Stimulated activated CD4-positive, alpha-beta T cell treated with anti-CD3 and anti-CD28 coated beads, Interleukin-4, amount 100 ng/mL, for 1 hour (primary cell): ENCODE measurements at regions not wholly inside any gene's neighbourhood (a gene's known extent, or its start where the extent isn't known, plus 50 kb on each side); places are given as distances from the start of the nearest gene placed in this dataset.

Experiments
- DNase-seq: peaks from one replicate; pipeline ENCODE4 v3.0.0-alpha.2; 2020

GRCh38 chr20:58087562-58087858, 140.9 kb downstream of the ANKRD60 start:
- no peak for DNase-seq

GRCh38 chr20:58086763-58087561, 141.5 kb downstream of the ANKRD60 start:
- DNase-seq, result no peak

DNA sequence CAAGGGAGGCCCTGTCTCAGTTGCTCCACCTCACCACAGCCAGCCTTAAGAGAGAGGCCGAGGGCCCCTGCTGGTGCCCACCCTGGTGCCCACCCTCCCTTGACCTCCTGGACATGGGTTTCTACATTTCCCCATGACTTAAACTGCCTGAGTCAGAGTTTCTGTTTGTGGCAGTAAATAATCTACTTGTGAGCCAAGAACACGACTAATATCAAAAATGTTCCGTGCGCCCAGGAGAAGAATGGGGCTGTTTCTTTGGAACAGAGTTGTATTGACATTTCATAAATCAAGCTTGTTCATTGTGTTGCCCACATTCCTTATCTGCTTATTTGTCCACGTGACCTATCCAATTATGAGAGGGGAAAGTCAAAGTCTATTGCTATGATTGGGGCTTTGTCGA, 143.5 kb downstream of the ANKRD60 start:
- no peak for DNase-seq

DNA sequence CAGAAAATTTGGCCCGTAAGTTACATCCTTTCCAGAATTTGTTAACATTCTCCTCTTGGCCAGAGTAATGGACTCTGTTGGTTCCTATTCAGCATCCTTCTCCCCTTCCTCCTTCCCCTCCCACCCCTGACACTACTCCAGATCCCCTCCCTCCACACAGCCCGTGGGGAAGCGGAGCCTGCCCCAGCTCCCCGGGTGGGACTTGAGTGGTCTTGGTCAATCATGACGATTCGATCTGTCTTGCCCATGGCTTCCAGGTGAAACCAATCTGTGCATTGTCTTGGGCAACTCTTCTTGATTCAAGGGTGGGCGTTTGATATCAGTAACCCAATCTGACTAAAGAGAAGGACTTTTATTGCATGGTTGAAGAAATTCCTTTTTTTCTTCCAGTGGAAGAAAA, 143.9 kb downstream of the ANKRD60 start:
- DNase-seq, result no peak

DNA sequence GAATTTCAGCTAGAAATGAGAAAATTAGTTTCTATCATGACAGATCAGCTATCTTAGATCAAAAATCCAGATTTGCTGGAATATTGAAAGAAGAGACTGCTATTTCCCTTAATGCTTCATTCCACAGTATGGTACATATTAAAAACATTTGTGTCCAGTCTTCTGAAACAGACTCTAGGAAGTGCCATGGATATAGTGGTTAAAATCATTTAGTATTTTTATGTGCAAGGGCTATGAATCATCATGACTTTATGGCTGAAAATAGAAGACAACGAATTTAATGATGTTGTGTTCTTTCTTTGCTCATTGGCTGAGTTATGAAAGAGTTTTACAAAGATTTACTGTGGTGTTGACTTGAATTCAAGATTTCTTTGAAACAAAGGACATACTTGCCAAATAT, 146.6 kb downstream of the ANKRD60 start:
- no peak for DNase-seq

DNA sequence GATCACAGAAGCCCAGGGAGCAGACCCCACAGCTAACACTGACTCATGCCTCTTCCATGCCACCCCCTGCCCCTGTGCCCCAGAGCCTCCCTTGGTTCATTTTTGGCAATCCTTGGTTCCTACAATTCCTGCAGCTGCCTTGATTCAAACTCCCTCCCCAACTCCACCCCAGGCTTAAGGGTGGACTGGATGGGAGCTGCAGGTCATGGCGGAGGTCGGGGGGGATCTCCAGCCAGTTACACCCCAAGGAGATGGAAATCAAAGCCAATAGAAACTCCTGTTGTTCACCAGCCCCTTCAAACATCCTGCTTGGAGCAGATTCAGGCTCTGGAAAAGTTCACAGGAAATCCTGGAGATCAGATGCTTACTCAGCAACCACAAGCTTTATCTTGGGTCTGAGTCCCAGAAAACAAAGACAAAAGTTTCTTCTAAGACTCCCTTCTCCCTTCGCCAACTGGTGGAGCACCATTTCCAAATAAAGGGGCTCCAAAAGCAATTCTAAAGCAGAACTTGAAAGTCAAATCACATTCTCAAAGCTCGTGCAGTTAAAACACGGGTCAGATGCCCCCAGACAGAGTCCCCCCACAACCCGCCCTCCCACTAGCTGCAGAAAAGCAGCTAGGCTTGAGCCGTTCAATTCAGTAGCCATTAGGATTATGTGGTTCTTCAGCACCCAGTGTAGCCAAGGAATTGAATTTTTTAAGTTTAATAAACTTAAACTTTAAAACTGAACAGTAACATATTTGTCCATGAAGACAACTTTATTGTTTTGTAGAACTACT, 149.5 kb downstream of the ANKRD60 start:
- DNase-seq, result no peak

DNA sequence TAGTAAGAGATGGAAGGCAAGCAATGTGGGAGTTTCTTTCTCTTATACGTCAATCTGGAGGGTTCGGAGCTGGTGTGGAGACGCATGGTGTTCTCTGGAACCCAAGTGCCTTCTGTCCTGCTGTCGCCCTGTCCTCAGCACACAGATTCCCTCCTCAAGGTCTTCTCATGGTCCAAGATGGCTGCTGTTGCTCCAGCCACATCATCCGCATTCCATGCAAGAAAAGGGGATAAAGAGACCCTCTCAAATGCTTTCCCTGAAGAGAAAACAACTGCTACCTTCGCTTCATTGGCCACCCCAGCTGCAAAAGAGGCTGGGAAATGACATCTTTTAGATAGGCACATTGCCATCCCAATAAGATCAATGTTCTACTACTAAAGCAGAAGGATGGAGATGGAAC, 151.2 kb downstream of the ANKRD60 start:
- DNase-seq, result no peak

GRCh38 chr20:58076405-58076804, 152.0 kb downstream of the ANKRD60 start:
- DNase-seq, result no peak

DNA sequence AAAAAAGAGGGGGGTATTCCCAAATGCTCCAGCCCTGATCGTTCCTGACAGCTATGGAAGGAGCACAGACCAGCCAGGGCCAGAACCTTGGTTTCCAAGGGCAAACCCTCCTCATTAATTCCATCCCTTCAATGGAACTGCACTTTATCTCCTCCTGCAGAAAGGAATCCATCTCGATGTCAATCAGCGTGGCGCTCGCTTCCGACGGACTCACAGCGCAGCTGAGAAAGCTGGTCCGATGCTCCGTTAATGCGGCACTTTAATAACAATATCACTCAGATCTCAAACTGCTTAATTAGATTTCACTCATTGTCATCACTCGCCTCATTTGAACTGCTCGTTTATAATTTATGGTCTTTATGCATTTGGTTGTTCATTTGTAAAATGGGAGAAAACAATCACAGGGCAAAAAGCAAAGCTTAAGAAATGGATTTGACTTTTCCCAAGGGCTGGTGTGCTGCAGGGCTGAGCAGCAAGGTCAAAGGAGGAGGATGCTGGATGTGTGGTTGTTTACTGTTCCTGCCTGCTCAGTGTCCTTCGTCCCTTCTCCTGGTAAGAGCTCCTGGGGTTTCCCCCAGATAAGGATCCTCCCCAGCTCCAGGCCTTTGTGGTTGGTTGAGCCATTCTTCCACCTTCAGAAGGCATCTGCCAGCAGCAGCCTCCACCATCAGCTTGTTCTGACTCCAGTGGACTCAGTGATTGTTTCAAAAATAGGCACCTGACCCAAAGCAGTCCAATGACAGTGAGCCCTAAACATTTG, 152.7 kb downstream of the ANKRD60 start:
- DNase-seq, result no peak

- no peak for DNase-seq
Observed at GRCh38 chr20:58073945-58074856, 154.3 kb downstream of the ANKRD60 start.

DNA sequence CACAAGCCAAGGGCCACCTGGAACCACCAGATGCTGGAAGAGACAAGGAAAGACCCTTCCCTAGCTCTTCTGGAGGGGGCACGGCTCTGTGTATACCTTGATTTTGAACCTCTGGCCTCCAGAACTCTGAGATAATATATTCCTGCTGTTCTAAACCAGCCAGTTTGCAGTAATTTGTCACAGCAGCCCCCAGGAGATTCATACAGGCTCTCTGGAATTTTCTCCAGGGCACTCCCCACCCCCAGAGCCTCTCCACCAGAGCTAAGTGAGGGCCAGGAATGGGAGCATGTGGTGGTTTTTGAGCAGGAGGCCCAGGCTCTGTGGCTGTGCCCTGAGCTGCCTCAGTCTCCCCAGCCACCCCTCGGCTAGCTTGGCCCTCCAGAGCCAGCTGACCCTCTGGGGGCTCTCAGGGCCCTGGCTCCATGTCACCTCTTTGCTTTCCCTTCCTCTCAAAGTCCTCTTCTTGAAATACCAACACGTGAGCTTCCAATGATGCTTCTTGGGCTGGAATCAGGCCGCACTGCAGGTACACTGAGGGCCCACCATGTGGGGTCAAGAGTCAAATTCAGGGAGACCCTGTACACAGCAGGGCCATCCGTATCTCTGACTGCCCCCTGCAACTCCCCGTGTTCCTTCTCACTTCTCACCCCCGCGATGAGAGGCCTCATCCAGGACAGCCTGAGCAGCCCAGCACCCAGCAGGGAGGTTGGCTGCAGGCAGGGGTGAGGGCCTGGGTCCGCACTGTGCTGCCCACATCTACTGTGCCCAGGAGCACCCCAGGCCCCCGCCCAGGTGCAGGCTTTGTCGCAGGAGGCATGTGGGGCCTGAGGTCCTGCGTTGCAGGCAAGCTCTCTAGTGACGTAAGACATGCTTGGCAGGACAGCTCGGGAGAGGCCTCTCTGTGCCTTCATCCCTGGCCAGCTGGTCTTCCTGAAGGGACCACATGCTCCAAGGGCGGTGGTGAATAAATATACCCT, 155.5 kb downstream of the ANKRD60 start:
- DNase-seq, result no peak

DNA sequence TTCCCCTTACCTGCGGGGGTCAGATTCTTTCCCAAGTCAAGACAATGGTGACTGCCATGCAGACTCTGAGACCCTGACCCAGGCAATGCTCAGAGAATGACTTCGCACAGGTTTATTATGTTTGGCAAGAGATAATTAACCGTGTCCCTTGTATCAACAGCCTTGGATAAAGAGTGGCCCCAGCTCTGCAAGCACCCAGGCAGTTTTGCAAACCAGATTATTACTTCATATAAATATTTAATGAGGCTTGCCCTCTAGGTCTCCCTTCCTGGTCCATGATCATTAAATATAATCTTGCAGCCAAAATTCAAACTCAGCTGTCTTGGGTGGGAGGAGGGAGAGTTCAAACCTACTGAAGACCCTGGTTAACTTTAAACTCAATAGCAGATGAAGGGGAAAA, 156.5 kb downstream of the ANKRD60 start:
- no peak for DNase-seq

DNA sequence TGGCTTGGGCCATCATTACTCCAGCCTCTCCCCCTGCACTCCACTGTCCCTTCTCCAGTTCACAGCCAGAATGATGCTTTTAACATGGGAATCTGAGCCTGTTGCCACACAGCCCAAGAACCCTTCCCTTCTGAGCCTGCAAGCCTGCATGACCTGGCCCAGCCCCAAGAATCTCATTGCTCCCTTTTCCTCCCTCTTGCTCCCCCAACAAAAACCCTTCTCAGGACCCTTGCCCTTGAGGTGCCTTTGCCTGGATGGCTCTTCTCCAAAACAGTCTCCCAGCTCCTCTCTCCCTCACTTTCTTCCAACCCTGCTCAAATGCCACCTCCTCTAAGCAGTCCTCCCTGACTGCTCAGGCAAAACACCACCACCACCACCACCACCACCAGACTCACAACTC, 157.2 kb downstream of the ANKRD60 start:
- no peak for DNase-seq

- no peak for DNase-seq
Observed at GRCh38 chr20:58070664-58071196, 157.7 kb downstream of the ANKRD60 start.

- no peak for DNase-seq
Observed at GRCh38 chr20:58069796-58070663, 158.4 kb downstream of the ANKRD60 start.

GRCh38 chr20:58069207-58069606, 159.2 kb downstream of the ANKRD60 start:
- DNase-seq, result no peak

GRCh38 chr20:58065508-58066361, 162.7 kb downstream of the ANKRD60 start:
- DNase-seq, result no peak

DNA sequence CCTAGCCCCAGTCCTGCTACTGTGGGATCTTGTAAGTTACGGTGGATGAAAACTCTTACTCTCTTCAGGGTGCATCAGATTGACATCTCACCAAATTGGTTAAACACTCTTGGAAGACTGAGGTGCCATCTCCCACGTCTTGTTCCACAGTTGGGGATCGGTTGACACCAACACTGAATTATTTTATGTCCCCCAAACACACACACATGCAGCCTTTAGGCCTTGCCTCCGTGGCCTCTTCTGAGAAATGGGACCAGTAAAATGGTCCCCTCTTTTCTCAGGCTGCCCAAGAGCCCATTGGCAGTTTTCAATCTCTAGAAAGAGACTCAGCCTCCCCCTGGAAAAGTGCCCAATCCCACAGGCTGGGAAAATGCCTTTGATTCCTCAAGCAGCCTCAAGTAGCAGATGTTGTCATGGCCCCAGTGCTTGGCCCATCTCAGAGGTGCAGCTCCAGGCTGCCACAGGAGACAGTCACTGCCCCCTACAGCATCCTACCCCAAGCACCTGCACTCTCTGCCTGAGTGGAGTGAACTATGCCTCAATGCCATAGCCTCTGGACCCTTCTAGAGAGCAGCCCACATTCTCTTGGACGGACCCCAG, 163.9 kb downstream of the ANKRD60 start:
- no peak for DNase-seq

DNA sequence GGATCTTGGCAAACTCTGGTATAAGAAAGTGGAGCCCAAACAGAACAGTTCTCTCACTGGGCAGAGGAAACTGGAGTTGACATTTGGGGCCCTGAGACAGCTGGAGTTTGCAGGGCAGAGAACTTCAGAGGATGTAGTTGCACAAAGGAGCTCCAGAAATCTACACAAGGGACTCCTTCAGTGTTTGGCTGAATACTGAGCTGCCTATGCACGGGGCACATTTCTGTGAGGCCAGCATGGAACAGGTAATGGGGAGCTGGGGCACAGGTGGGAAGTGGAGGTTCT, 169.3 kb downstream of the ANKRD60 start:
- no peak for DNase-seq
